ENCODE measurements at regions not wholly inside any gene's neighbourhood (a gene's known extent, or its start where the extent isn't known, plus 50 kb on each side); places are given as distances from the start of the nearest gene placed in this dataset.

- TF ChIP-seq CTCF (IDR thresholded peaks at IDR 0.05; ENCODE audit: low read depth, low read length, poor library complexity, severe bottlenecking) (no peak), EZH2phosphoT487 (IDR thresholded peaks at IDR 0.05; ENCODE audit: borderline replicate concordance, low read length) (no peak)
These were observed 308.5 kb upstream of the POU3F2 start for GRCh38 chr6:98525860-98526259.
